Heart left ventricle (tissue), 16 donors: ENCODE measurements at regions not wholly inside any gene's neighbourhood (a gene's known extent, or its start where the extent isn't known, plus 50 kb on each side); places are given as distances from the start of the nearest gene placed in this dataset.

Experiments used
- ATAC-seq, 4 donors: fragments of 200-7000 bp; cut with Tn5 transposase; one replicate each; pipeline ENCODE4 v1.9.1; 2020 to 2022; ENCODE audit warnings: moderate library complexity in 4 of 4, mild to moderate bottlenecking in 3 of 4, moderate number of reproducible peaks in 1 of 4
- DNase-seq, 5 donors: peaks; one replicate each; pipeline ENCODE4 v3.0.0-alpha.2; 2020
- H3K27ac ChIP-seq, 12 donors: fragments of 200-600 bp; sonication (generic) in 4 of 12; one replicate each; pipeline versions ENCODE4 v1.5.0 to v1.8.0; 2016 to 2022; ENCODE audit warnings: mild to moderate bottlenecking in 2 of 12
- H3K27me3 ChIP-seq, 9 donors: fragments of 200-600 bp; sonication (generic) in 2 of 9; one replicate each; pipeline versions ENCODE4 v1.5.1 to v1.8.0; 2016 to 2022; ENCODE audit warnings: mild to moderate bottlenecking in 3 of 9
- H3K36me3 ChIP-seq, 9 donors: fragments of 200-600 bp; sonication (generic) in 2 of 9; one replicate each; pipeline versions ENCODE4 v1.5.0 to v1.8.0; 2018 to 2022; ENCODE audit warnings: mild to moderate bottlenecking in 2 of 9
- H3K4me1 ChIP-seq, 12 donors: fragments of 200-600 bp; sonication (generic) in 4 of 12; one replicate each; pipeline versions ENCODE4 v1.5.0 to v1.8.0; 2016 to 2022; ENCODE audit warnings: mild to moderate bottlenecking in 3 of 12
- H3K4me3 ChIP-seq, 12 donors: fragments of 200-600 bp; sonication (generic) in 4 of 12; one replicate each; pipeline versions ENCODE4 v1.5.0 to v1.8.0; 2017 to 2022; ENCODE audit warnings: mild to moderate bottlenecking in 9 of 12, moderate library complexity in 4 of 12
- H3K9me3 ChIP-seq, 12 donors: fragments of 200-600 bp; sonication (generic) in 4 of 12; one replicate each; pipeline versions ENCODE4 v1.5.0 to v1.8.0; 2016 to 2022; ENCODE audit warnings: mild to moderate bottlenecking in 1 of 12
- POLR2A ChIP-seq, 2 donors: fragments of 450-650 bp; IDR thresholded peaks; one replicate each; pipeline ENCODE4 v1.6.1; 2017; ENCODE audit warnings: antibody characterized with exemption in 2 of 2, mild to moderate bottlenecking in 2 of 2, moderate library complexity in 2 of 2
- WGBS, 4 donors: extraction: QIAGEN DNeasy Blood & Tissue Kit in 2 of 4; methylation state at CpG; one replicate each; pipeline versions ENCODE4 v1.1.5 to v1.1.7; 2013 to 2018; 5-methylcytosine and 5-hydroxymethylcytosine counted together
- intact Hi-C, 10 donors: fragments of 100-400 bp; cut with DNase I; formaldehyde crosslinking; loops; one replicate each; pipeline versions ENCODE4 v1.11.1 to v1.14.2; 2022
- TF ChIP-seq, protein P1 (sequence below), 12 donors: fragments of 200-600 bp; sonication (generic) in 4 of 12; IDR thresholded peaks; one replicate each; pipeline versions ENCODE4 v1.5.0 to v1.8.0; 2018 to 2022; ENCODE audit warnings: antibody characterized with exemption in 12 of 12, mild to moderate bottlenecking in 5 of 12
- donor health status: ischemic (EF 13 %, LVEDD 7.1; RV severe dilation, severe dysfunction).
- donor health status: healthy with polysubstance abuse.
- donor health status: DM: no; HTN: yes; CAD: no.
- donor health status: DM: no; HTN: no; CAD: no.
- donor health status: ischemic (EF 25% LVEDD 6.9; RV normal size, moderate dysfunction).
- donor health status: ischemic (EF 25% LVEDD 5.7; RV mildly dilated, moderate dysfunction).
- donor health status: healthy.
- donor health status: DM: yes; HTN: yes; CAD: no.
- donor health status: ischemic (EF 35%, LVEDD 5.7; RV mildly dilated, moderate dysfunction).
- donor health status: nonischemic (EF 11% LVEDD 7.7; RV severe dilation, severe dysfunction).
- donor health status: DM: yes; HTN: yes; CAD: no.
- donor health status: PGD.
- donor health status: ischemic (EF 29% LVEDD 5.4; RV normal size, mild dysfunction).
- donor health status: nonischemic (EF 23%, LVEDD 6.1; RV moderate dilation, normal function).

DNA sequence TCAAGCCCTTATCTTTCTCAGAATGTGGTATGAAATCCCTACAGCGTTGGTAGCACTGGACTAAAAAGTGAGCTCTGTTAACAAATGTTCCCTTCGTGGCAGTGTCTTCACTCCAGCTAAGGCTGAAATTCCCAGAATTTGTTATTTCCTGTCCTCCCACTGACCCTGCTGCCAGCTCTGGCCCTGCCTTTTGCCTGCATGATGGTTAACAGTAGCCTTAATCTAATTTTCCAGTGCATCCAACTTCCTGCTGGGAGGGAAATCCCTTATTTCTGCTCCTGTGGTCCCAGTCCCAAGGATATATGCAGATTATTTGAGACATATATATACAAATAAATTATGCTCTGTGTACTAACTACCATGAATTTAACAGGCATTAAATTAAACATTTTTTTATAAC lies 157.2 kb upstream of the CARMIL1 start:
- ATAC-seq: peak in 3 of 4 donors; percentile 64 to 85 (median 78)
- peaks cover 0 to 72% (median 17%) of the 10 kb centered on the region in 12 donors for H3K4me1 ChIP-seq
- no peak for TF ChIP-seq POLR2A (IDR thresholded peaks at IDR 0.05)
- TF ChIP-seq, protein P1, sequence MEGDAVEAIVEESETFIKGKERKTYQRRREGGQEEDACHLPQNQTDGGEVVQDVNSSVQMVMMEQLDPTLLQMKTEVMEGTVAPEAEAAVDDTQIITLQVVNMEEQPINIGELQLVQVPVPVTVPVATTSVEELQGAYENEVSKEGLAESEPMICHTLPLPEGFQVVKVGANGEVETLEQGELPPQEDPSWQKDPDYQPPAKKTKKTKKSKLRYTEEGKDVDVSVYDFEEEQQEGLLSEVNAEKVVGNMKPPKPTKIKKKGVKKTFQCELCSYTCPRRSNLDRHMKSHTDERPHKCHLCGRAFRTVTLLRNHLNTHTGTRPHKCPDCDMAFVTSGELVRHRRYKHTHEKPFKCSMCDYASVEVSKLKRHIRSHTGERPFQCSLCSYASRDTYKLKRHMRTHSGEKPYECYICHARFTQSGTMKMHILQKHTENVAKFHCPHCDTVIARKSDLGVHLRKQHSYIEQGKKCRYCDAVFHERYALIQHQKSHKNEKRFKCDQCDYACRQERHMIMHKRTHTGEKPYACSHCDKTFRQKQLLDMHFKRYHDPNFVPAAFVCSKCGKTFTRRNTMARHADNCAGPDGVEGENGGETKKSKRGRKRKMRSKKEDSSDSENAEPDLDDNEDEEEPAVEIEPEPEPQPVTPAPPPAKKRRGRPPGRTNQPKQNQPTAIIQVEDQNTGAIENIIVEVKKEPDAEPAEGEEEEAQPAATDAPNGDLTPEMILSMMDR (IDR thresholded peaks at IDR 0.05): no peak
- 30 to 57% (median 38%) methylated on average over 2 of the region's 2 CpGs for WGBS, 4 donors
- intact Hi-C loops: loop anchor here in 1 of 10 donors (5.0 kb wide), 1 partner anchor 35 kb away; no protein-coding TSS in a partner anchor
- H3K4me3 ChIP-seq: no peak overlapping the region
- H3K27ac ChIP-seq: peak overlapping the region in 11 of 12 donors; percentile 40 to 78 (median 58)
- peaks cover 0 to 46% (median 10%) of the 10 kb centered on the region in 9 donors for H3K36me3 ChIP-seq
- no peaks in the 10 kb centered on the region for H3K9me3 ChIP-seq
- peak in 4 of 5 donors; percentile 24 to 45 (median 32) for DNase-seq
- H3K27me3 ChIP-seq: no peaks in the 10 kb centered on the region

GRCh38 chr6:25122622-25123237 lies 156.4 kb upstream of the CARMIL1 start:
- peak overlapping the region in 11 of 12 donors; percentile 22 to 76 (median 57) for H3K27ac ChIP-seq
- H3K4me1 ChIP-seq: peaks cover 0 to 71% (median 17%) of the 10 kb centered on the region in 12 donors
- no peak for DNase-seq
- intact Hi-C loops: loop anchor here in 1 of 10 donors (5.0 kb wide), 1 partner anchor 35 kb away; no protein-coding TSS in a partner anchor
- TF ChIP-seq, protein P1 (IDR thresholded peaks at IDR 0.05): no peak
- TF ChIP-seq POLR2A (IDR thresholded peaks at IDR 0.05): no peak
- ATAC-seq: peak in 1 of 4 donors; percentile 41
- 50 to 57% (median 53%) methylated on average over 3 of the region's 3 CpGs for WGBS, 4 donors
- H3K4me3 ChIP-seq: no peak overlapping the region
- no peaks in the 10 kb centered on the region for H3K9me3 ChIP-seq
- no peaks in the 10 kb centered on the region for H3K27me3 ChIP-seq
- H3K36me3 ChIP-seq: peaks cover 0 to 53% (median 10%) of the 10 kb centered on the region in 9 donors

DNA sequence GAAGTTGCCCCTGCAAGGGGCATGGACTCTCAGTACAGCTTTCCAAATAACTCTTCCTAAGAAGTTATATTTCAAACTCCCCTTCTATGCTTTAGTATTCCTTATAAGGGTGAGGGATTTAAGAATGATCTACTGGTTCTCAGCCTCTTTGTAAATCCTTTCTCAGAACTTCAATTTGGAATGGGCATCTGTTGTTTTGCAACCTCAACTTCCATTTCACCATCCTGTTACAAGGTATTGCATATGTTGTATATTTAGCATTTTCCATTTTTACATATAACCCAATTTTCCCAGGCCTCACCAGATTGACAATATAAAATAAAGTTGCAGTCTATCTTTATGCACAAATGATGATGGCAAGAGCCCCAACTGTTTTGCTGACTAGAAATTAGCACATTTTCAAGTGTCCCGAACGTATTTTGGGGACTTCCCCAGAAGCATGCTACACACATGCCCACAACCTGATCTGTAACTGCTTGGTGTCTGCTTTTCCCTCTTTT lies 154.9 kb upstream of the CARMIL1 start:
- peaks cover 0 to 56% (median 18%) of the 10 kb centered on the region in 12 donors for H3K4me1 ChIP-seq
- no peak overlapping the region for H3K27ac ChIP-seq
- H3K9me3 ChIP-seq: no peaks in the 10 kb centered on the region

DNA sequence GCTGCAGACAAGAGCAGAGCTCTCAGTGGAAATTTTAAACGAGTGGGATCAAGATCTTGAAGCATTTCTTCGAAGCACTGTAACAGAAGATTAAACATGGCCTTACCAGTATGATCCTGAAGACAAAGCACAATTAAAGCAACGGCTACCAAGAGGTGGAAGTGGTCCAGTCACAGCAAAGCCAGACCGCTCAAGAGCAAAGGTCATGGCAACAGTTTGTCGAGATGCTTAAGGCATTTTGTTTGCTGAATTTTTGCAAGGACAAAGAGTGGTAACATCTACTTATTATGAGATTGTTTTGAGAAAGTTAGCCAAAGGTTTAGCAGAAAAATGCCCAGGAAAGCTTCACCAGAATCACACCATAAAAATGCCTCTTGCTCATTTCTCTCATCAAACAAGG lies 153.4 kb upstream of the CARMIL1 start:
- H3K4me3 ChIP-seq: no peak overlapping the region
- no peaks in the 10 kb centered on the region for H3K27me3 ChIP-seq
- no peak for ATAC-seq
- no peak overlapping the region for H3K27ac ChIP-seq
- 84 to 90% (median 89%) methylated on average over 5 of the region's 5 CpGs for WGBS, 4 donors
- no peak for DNase-seq
- TF ChIP-seq, protein P1 (IDR thresholded peaks at IDR 0.05): no peak
- TF ChIP-seq POLR2A (IDR thresholded peaks at IDR 0.05): no peak
- H3K9me3 ChIP-seq: no peaks in the 10 kb centered on the region
- peaks cover 0 to 56% (median 22%) of the 10 kb centered on the region in 12 donors for H3K4me1 ChIP-seq
- H3K36me3 ChIP-seq: peaks cover 0 to 64% (median 17%) of the 10 kb centered on the region in 9 donors
- intact Hi-C loops: no loop called here

More for the DNA sequence above, 154.9 kb upstream of the CARMIL1 start:
- Histone ChIP-seq H3K27me3 (no peaks in the 10 kb centered on the region), H3K36me3 (peaks cover 0 to 67% (median 17%) of the 10 kb centered on the region in 9 donors), H3K4me3 (no peak overlapping the region)
- no peak for ATAC-seq
- intact Hi-C loops: loop anchor here in 1 of 10 donors (5.0 kb wide), 1 partner anchor 37 kb away; no protein-coding TSS in a partner anchor
- TF ChIP-seq, protein P1 (IDR thresholded peaks at IDR 0.05): no peak
- TF ChIP-seq POLR2A (IDR thresholded peaks at IDR 0.05): no peak
- 87 to 91% (median 90%) methylated on average over 2 of the region's 2 CpGs for WGBS, 4 donors
- DNase-seq: no peak
